ENCODE measurements at regions not wholly inside any gene's neighbourhood (a gene's known extent, or its start where the extent isn't known, plus 50 kb on each side); places are given as distances from the start of the nearest gene placed in this dataset.

GRCh38 chr17:33973491-33973890 lies 281.6 kb upstream of the CCL2 start:
- Histone ChIP-seq H4K91ac (ENCODE audit: insufficient read depth, low read depth, low read length) (no peak overlapping the region), H3K9ac (ENCODE audit: low read depth, low read length) (no peak overlapping the region), H3K4me2 (ENCODE audit: low read depth, low read length) (no peak overlapping the region), H3K4me1 (ENCODE audit: control insufficient read depth, insufficient read depth, low read length) (no peaks in the 10 kb centered on the region), H4K5ac (ENCODE audit: low read depth, low read length) (no peak overlapping the region), H2AK9ac (replicated peaks; ENCODE audit: low read depth, low read length, poor library complexity) (no peak overlapping the region), H4K8ac (ENCODE audit: low read depth in 2 of 2, low read length in 2 of 2) (no peak overlapping the region), H2BK15ac (ENCODE audit: low read depth, low read length) (no peak overlapping the region), H2BK5ac (ENCODE audit: low read depth, low read length, poor library complexity, severe bottlenecking) (no peak overlapping the region), H2BK120ac (ENCODE audit: low read depth, low read length) (no peak overlapping the region), H3K27ac (ENCODE audit: insufficient read depth, low read length) (no peak overlapping the region), H3K23ac (ENCODE audit: low read depth, low read length) (no peak overlapping the region), H3K79me1 (ENCODE audit: low read depth in 1 of 2, low read length in 2 of 2) (no peaks in the 10 kb centered on the region), H2BK20ac (ENCODE audit: low read depth, low read length) (no peak overlapping the region), H3K27me3 (ENCODE audit: control insufficient read depth, insufficient read depth, low read length) (no peaks in the 10 kb centered on the region), H3K18ac (ENCODE audit: low read depth, low read length) (no peak overlapping the region), H3K56ac (ENCODE audit: extremely low read depth, insufficient read depth, low read length) (no peak overlapping the region), H3K4me3 (ENCODE audit: insufficient read depth, low read depth, low read length) (no peak overlapping the region), H3K4ac (ENCODE audit: low read depth, low read length) (no peak overlapping the region), H3K9me1 (ENCODE audit: insufficient read depth, low read length) (no peaks in the 10 kb centered on the region), H3K14ac (replicated peaks; ENCODE audit: low read depth, low read length) (no peak overlapping the region), H2AK5ac (ENCODE audit: low read depth, low read length) (no peak overlapping the region), H3K36me3 (ENCODE audit: control insufficient read depth, insufficient read depth, low read length) (no peaks in the 10 kb centered on the region), H2AFZ (replicated peaks; ENCODE audit: low read length, poor library complexity) (no peak overlapping the region), H4K20me1 (ENCODE audit: insufficient read depth, low read length) (no peaks in the 10 kb centered on the region), H3K9me3 (ENCODE audit: control insufficient read depth, insufficient read depth, low read length) (peaks cover 13% of the 10 kb centered on the region; the same call in 1 of the 2 replicates)
- ChIA-PET CTCF (no interaction called here), POLR2A (ENCODE audit: unreplicated experiment) (no interaction called here)
- no TSS peak for BruUV-seq (replicated peaks)
- DNase-seq (no peak), ATAC-seq (ENCODE audit: low read depth) (no peak)
- in situ Hi-C loops (cut with MboI; ENCODE audit: low sequenced_read_pairs) (no loop called here), intact Hi-C loops (cut with micrococcal nuclease) (no loop called here), dilution Hi-C loops (cut with HindIII; ENCODE audit: low sequenced_read_pairs, unreplicated experiment) (no loop called here)
- no peak for TF ChIP-seq CTCF (conservative IDR thresholded peaks at IDR 0.05; ENCODE audit: low read depth, low read length)
- TF ChIP-seq MXI1 (IDR thresholded peaks at IDR 0.05; ENCODE audit: borderline replicate concordance, low read depth, low read length), result no peak
- no peak for TF ChIP-seq NFE2L2 (IDR thresholded peaks at IDR 0.05; ENCODE audit: low read depth, low read length)
- TF ChIP-seq FOS (IDR thresholded peaks at IDR 0.05; ENCODE audit: low read depth, low read length), result no peak
- no peak for TF ChIP-seq CEBPB (IDR thresholded peaks at IDR 0.05; ENCODE audit: low read depth, low read length)
- no peak for TF ChIP-seq ELK1 (IDR thresholded peaks at IDR 0.05; ENCODE audit: borderline replicate concordance, low read depth, low read length)
- no peak for TF ChIP-seq MAZ (IDR thresholded peaks at IDR 0.05; ENCODE audit: borderline replicate concordance, low read depth, low read length)
- no peak for TF ChIP-seq SMC3 (IDR thresholded peaks at IDR 0.05; ENCODE audit: low read depth, low read length)
- no peak for TF ChIP-seq RAD21 (IDR thresholded peaks at IDR 0.05; ENCODE audit: low read length)
- no peak for TF ChIP-seq RCOR1 (IDR thresholded peaks at IDR 0.05; ENCODE audit: insufficient replicate concordance, low read length)
- no CpG with 5 or more reads among the region's 5 CpGs for WGBS, 2 experiments (ENCODE audit: extremely low coverage in 2 of 2, insufficient read length in 1 of 2)

Data from IMR-90 (cell line).